Fibroblast of skin of abdomen (primary cell): ENCODE measurements at regions not wholly inside any gene's neighbourhood (a gene's known extent, or its start where the extent isn't known, plus 50 kb on each side); places are given as distances from the start of the nearest gene placed in this dataset.

Source experiments
- DNase-seq: peaks from one replicate; pipeline ENCODE4 v3.0.0-alpha.2; 2013

DNA sequence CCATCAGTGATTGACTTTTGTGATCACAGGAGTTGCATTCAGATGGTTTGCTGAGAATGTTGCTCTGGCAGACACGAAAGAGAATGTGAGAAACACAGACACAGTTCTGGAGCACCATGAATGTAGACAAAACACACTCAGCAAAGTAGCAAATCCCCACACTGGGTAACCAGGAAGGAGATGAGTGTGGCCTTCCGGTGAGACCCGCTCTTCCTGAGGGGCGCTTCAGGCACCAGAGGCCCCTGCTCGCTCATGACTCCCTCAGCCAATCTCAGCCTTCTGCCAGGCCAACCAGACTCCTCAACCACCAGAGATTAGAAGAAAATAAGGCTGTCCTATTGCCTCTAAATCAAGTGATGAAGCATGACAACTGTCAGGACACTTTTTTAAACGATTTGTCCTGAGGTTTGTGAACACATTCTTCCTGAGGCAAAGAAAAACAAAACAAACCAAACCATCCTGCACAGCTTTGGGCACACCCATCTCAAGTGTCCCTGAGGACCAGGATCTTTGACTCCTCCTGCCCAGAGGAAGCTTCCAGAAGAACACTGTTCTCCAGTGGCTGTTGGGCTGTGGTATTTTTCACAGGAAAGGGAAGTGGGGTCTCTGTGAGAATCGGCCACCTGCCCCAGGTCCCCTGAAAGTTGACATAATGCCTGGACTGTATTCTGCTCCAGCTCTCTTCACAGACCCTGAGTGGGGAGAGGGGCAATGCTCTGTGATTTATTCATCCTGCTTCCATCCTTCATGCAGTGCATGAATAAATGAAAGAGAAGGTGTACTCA, 152.8 kb downstream of the BCL11A start:
- DNase-seq: no peak

DNA sequence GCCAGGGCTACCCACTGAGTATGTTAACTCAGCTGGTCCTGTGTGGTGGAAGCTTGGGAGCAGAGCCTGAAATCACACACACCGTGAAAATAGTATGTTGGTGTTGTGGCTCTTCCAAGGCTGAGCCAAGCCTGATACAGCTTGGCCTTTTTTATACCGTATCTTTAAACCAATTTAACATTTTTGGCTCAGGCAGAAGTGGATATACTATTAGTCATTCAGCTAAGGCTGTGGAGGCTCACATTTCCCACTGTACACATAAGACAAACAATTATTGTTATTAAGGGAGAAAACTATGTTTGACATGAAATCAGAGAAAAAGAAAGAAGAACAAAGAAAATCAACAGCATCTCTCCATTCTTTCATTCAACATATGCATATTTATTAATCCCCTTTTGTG, 159.0 kb downstream of the BCL11A start:
- DNase-seq: no peak

DNA sequence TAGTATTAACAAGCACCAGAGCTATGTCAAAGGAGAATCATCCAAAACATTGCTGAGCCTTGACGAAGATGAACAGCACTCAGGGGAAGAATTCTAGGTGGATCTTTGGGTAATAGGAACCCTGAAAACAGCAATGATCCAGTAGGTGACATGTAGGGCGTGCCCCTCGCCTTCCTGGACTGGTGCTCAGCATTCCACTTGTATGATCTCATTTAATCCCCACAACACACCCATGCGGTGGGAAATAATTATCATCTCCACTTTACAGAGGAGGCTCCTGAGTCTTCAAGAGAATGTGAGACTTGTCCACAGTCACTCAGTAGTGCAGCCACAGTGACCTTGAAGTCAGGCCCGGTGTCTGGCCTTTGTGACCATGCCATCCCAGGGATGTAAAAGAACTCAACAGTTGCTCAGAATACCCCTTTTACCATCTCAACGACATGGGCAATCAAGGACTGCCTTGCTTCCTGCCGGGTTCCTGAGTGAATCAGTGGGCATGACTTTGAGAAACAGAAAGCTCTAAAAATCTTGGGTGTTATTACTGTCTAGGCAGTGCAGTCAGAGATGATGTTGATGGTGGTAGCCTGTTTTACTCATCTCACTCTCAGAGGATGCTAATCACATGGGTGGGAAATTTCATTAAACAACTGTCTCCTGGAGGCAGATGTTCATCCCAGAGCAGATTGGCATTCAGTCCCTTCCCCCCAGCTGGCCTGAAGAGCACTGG, 161.6 kb downstream of the BCL11A start:
- no peak for DNase-seq

DNA sequence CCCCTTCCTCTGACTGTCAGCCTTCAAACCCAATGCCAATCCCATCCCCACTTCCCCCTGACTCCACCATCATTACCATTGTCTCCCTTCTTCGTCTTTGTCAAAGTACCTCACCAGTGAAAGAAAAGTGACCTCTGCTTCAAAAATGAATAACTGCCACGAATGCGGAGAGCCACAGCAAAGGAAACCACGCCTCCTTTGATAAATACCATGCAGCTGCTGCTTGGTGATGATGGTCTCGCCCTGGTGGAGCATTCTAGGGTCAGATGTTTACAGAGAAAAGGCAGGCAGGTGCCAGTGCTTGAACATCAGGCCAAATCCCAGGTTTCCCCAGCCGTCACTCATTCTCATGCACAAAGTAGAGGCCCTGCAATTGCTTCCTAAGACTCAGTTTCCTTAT, 162.2 kb downstream of the BCL11A start:
- no peak for DNase-seq

DNA sequence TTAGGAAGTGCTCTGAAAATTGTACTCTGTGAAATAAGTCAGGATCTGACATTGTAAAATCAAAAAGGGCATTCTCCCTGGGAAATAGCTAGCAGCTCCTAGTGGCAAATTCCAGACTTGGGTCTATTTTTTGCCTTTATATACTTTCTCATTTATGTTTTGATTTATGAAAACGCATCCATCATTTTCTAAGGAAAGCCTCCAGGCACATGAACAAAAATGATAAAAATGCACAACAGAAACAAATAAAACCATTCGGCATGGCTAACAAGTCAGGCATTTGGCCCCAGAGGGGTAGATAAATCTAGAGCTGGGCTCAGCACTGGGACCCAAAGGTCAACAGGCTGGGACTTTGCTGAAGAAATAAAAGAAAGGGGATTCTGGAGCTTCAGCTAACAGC, 167.0 kb downstream of the BCL11A start:
- DNase-seq: peak; percentile 23

DNA sequence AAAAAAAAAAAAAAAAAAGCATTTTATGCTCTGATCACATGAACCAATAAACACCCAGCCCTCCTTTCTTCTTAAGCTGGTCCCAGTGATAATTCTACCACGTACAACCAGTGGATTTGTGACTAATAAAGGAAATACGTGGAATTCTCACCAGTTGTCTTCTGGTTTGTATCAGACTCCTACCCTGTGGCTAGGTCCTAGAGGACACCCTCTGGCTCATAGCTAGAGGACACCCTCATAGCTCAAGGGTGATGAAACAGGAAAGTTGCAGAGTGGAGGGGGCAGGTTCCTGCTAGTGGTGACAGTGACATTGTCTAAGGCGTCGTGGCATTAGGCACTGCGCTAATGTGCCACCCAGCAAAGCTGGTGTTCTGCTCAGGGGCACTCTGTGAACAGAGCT, 167.8 kb downstream of the BCL11A start:
- DNase-seq: peak; percentile 60

DNA sequence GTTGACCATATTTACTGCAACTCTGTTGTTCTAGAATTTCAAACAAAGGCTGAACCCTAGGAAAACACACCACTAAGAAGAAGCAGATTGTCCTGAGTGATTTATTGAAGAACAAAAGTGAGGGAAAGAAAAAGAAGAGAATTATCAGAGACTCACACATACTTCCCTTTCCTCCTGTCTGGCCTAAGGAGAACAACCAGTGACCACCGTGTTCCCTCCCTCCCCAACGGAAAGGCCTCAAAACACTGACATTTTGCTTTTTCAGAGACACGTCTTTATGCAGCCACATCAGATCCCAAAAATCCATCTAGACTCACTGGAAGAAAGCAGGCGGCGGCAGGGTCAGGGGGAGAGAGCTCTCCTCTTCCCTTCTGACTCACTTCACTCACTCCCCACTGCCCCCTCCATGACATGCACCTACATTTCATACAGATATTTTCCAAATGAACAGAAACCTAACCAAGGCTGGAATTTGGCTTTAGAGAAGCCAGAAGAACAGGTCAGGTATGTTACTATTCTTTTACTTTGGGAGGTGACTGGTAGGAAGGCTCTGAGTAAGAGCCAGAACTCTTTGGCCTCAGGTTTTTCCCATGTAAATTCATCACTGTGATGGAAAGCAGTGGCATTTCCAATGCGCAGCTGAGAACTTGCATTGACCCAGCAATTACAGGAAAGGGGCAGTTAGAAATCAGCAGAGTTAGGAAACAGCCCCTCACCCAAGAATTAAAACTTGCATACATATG, 169.9 kb downstream of the BCL11A start:
- no peak for DNase-seq

DNA sequence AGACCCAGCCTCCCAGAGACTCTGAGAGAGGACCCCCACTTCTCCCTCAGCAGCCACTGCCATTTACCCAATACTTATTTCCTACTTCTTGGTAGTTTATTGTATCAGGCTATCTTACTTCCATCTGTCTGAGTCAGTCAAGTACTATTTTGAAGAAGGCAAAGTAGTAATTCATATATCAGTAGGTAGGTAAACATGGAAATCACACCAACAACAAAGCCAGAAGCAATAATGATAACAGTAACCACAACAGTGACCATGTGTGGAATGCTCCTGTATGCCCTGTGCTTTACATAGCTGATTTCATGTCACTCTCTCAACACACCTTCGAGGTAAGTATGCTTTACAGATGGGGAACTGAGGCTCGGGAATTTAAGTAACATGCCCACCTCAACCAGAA, 173.0 kb downstream of the BCL11A start:
- no peak for DNase-seq

DNA sequence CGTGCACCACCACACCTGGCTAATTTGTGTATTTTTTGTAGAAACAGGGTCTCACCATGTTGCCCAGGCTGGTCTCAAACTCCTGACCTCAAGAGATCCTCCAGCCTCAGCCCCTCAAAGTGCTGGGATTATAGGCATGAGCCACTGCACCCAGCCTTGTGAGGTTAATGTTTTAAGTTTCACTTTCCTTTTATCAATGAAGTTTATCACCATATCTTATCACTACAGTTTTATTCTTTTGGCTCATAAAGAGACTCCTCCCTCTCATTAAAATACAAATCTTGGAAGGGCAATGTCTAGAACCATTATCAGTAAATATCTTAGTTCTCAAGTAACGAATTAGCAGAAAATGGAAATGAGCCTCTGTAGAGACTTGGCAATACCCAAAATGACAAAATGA, 173.8 kb downstream of the BCL11A start:
- no peak for DNase-seq

DNA sequence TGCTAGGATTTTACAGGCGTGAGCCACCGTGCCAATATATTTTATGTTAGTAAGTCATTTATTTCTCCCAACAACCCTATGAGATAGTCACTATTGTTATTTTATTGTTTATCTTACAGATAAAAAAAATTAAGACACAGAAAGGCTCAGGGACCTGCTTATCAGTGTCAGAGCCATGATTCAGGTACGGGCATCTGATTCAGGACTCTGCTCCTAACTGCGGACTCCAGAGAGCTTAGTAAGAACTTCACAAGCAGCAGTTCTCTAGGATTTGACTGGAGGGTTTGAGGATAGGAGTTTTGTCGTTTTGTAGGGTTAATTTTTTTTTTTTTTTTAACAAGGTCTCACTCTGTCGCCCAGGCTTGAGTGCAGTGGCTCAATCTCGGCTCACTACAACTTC, 174.2 kb downstream of the BCL11A start:
- DNase-seq: no peak

DNA sequence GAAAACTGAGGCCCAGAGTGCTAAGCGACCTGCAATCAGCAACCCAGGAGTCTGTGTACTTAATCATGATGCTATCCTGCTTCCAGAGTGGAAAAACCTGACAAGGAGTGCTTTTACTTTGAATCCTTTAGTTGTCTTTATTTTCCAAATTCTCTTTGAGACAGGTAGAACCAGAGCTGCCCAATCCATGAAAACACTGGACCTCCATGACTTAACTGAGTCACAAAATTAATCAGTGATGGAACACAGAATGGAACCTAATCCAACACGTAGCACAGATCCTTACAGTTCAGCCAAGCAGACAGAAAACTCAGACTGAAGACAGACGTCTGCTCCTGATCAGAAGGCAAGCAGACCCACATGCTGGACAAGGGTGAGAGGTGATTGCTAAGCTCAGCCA, 175.6 kb downstream of the BCL11A start:
- no peak for DNase-seq

DNA sequence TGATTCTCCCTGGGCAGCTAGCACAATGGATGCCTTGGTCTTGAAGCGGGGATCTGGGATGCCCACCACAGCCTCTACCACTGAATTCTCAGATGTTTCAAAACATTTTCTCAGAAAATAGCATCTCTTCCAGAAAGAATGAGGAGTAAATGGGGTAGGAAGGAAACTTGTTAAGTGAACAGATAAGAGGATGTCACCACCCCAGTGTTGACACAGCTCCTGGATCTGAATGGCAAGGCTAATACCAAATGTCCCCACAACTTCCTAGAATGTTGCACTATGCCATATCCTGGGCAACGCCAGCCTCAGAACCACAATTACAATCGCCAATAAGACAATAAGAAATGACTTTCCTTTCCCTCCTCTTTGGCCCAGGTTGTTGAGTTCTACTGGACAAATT, 177.2 kb downstream of the BCL11A start:
- no peak for DNase-seq

DNA sequence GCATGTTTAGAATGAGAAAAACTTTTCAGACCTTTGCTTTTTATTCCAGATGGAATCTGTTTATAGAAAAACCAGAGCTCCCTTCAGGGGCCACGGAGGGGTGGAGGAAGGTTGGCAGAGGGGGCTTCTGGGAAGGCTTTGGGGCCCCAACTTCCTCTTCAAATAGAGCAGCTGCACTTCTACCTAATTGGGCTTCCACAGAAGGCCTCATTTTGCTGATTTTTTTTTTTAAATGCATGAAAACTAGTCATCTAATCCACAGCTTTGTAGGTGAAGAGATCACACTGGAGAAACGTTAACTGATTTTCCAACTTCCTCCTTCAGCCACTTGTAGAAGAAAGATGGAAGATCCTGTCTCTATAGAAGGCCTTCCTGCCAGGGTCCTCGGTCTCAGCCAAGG, 181.8 kb downstream of the BCL11A start:
- no peak for DNase-seq

DNA sequence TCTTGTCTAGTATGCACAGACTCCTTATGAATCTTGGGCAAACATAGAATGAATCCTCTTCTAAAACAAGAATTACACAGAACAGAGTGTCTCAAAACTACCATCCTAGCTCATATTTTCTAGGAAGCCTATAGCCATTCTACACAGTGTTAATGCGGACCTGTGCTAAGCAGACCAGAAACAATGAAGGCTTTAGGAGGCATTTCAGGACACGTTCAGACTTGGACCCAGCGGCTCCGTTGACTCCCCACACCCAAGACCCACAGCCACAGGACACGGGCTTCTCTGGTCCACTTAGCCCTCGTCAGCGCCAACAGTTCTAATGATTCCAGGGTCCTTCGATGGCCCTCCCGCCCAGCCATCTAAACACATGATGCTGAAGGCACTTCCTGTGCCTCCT, 182.2 kb downstream of the BCL11A start:
- DNase-seq: no peak

DNA sequence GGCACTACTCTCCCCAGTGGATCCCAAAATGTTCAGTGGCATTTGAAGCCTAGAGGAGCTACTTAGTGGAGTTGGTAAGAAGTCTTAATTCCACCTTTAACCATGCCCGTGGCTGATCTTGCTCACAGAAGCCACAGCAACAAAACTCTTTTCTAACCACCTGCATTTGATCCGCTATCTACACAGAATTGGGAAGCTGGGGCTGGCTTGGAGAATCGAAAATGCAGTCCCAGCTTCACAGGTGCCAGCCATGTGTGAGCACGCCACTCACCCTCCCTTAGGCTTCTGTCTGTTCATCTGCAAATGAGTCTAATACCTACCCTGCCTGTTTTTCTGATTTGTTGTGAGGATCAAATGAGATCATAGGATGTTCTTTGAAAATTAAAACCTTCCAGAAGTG, 182.6 kb downstream of the BCL11A start:
- DNase-seq: no peak

DNA sequence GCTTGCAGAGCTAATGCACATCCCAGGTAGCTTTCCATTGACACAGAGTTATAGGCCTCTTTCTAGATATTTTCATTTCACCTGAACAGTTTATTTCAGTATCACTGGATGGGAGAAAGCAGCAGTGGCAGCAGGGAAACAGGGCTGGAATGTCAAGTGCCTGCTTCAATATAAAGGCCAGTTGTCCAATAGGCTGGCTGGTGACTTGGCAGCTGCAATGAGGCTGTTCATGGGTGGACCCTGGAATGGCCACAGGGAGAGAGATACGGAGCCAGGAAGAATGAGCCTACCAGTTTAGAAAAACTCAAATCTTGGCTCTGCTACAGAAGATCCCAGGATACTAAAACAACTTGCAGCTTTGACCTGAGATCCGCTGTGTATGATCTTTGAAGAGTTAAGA, 185.0 kb downstream of the BCL11A start:
- DNase-seq: no peak

DNA sequence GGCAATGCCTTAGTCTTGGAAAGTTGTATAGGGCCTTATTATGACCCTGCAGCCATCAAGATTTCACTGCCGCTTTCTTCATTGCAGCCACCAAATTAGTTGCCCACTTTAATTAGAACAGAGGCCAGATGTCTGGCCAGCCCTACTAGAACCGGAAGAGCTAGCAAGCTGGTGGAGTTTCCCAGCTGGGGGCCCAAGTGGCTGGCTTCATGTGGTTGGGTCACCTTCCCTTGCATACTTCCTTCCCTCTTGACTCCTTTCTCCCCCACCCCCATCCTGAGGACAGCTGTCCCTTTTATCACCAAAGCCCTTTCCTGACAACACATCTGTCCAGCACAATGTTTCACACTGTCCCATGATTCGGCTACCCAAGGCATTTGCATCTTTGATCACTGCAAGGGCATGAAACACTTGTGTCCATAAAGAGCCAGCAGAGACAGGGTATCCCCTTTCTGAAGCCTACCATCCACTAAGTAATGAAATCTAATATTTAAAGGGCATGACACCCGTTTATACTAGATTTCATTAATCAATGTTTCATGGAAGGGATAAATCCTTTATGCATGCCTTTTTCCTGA, 187.2 kb downstream of the BCL11A start:
- no peak for DNase-seq

DNA sequence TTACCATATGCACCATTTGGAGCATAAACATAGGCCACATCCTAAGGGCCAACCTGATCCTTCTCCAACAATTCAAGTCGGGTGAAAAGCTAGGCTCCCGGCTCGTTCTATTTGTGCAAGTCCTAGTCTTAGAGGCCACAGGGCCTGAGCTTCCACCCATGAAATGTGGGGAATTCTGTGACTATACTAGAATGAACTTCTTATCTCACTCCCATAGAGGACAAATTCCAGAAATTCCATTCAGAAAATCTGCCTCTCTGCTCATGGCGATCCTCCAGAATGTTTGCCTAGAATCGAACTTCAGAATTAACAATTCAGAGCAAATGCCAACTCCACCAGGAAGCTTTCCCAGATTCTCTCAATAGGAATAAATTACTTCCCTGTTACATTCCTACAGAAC, 187.9 kb downstream of the BCL11A start:
- peak; percentile 43 for DNase-seq

DNA sequence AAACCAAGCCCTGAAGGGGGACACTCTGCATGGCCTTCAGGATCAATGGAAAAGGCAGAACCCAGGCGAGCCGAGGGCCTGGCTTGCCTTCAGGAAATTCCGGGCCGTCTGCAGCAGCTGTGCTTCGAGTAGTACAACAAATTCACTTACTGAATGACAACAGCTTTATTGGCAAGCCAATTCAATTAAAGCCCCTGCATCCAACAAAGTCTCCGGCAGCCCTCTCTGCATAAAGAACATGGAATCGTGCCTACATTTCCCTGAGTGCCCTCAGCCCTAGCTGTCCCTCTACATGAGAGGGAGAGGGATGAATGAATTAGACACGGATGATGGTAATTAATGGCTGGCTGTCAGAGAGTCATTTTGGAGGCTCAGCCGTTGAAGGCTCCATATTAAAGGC, 189.0 kb downstream of the BCL11A start:
- DNase-seq: no peak

DNA sequence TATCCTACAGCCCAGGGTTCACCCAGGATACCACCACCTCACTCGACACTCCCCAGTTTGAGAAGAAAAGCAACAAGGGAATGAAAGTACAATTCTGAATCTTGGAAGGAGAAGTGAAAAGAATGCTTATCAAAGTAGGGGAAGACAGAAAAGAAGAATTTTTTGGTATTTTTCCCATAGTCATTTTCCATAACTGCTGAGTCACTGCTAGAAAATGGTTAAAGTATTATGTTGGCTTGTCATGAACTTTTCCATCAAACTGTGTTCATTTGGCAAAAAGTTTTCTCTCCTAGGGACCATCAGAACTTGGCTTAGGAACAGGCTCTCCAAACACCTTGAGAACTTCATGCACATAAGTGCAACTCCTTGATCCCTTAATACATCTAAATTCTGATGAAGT, 192.0 kb downstream of the BCL11A start:
- DNase-seq: no peak

DNA sequence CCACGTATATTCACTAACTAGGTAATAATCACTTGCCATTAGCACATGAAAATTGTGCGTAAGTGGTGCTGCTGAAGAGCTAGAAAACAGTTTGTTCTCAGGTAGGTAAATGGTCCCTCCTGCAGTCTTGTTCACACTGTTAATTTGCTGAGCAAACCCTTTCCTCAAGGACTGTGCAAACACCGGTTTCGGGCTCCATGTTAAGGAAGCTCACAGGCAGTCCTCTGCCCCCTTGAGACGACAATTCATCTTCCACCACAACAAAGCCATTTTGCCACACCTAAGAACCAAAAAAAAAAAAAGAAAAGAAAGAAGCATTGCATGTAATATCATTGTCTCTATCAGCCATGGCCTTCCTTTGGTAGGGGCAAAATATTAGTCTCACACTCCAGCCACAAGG, 193.9 kb downstream of the BCL11A start:
- no peak for DNase-seq

DNA sequence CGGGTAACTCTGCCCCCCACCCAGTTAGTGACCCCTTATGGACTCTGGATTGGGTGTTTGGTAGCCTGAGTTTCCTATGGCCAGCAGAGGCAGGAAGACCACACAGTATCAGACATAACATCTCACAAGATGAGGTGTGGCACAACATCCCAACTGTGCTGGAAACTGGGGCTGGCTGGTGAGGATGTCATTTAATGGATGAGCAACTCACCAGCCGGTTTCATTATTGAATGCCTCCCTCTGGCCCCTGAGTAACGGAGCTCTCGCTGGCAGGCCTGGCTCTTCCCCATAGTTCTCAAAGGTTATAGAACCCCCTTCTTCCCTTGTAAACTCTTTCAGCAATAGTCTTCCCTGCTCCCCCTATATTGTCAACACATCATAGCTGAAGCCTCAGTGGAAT, 195.0 kb downstream of the BCL11A start:
- DNase-seq: no peak

DNA sequence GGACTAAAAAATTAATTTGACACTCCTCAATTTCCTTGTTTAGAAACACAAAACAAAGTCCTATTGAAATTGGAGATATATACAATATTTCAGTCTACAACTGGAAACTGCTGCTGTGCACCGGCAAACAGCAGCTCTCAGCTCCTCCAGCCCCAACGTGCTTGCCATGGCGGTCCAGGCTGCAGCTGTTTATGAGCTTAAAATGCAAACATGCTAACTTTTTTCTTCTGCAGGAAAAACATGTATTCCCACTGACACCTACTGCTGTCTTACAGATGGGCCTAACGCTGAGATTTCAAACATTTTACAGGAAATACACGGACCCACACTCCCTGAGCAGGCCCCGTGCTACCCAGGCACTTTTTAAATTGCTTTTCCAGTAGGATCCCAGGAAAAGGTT, 195.5 kb downstream of the BCL11A start:
- no peak for DNase-seq
